HG02970 (cell line): ENCODE measurements at regions not wholly inside any gene's neighbourhood (a gene's known extent, or its start where the extent isn't known, plus 50 kb on each side); places are given as distances from the start of the nearest gene placed in this dataset.

ENCODE experiments used
- ATAC-seq: cut with Tn5 transposase; IDR thresholded peaks from one replicate; pipeline ENCODE4 v1.9.1; 2021; ENCODE audit warnings: mild to moderate bottlenecking, moderate library complexity, moderate number of reproducible peaks; ENCODE audit not compliant: unreplicated experiment, low FRiP score

- no peak for ATAC-seq
Observed at GRCh38 chr12:90111791-90112580, 403.3 kb upstream of the ATP2B1 start.

DNA sequence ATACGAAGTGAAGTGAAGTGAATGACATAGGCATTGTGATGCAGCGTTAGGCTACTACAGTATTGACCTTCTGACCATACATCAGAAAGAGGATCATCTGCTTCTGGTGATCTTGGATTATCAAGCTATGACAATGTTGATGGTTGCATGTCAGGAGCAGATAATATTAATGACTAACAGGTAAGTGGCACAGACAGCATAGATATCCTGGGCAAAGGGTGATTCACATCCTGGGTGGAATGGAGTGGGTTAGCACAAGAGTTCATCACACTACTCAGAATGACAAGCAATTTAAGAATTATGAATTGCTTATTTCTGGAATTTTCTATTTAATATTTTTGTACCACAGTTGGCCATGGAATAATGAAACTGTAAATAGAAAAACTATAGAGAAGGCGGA, 397.9 kb upstream of the ATP2B1 start:
- no peak for ATAC-seq

- ATAC-seq = no peak
Observed at GRCh38 chr12:90102957-90103652, 394.5 kb upstream of the ATP2B1 start.

DNA sequence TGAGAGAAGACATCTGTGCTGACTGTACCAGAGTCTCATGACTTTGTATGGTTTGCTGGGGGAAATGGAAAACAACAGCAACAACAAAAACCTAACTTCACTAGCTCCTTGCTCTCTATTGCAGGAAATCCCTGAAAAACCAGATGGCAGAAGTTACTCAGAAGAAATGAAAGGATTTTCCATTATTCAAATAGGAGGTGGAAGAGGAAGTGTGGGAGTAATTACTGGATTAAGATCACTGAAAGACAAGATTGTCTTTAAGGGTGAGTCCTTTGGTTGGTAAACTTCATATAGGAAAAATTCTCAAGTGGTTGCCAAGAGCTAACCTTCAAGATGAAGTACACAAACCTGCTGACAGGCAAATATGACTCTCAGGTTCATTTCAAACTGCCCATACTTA, 391.9 kb upstream of the ATP2B1 start:
- no peak for ATAC-seq

DNA sequence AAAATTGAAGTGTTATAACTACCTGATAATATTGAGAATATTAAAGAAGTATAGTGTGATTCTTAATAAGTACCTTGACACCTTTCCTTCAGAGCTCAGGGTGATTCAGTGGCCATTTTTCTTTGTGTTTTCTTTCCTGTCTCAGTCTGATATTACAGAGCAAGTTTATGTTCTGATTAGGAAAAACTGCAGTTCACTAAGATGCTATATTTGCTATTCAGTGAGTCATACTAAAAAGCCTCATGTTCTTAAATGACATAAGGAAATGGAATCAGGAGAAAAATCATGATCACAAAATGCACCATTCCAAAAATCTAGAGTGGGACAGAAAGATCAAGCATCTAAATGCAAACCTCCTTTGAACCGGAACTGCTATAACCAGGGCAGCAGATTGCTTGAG, 390.6 kb upstream of the ATP2B1 start:
- no peak for ATAC-seq

- ATAC-seq = no peak
Observed at GRCh38 chr12:90098132-90098779, 389.6 kb upstream of the ATP2B1 start.

DNA sequence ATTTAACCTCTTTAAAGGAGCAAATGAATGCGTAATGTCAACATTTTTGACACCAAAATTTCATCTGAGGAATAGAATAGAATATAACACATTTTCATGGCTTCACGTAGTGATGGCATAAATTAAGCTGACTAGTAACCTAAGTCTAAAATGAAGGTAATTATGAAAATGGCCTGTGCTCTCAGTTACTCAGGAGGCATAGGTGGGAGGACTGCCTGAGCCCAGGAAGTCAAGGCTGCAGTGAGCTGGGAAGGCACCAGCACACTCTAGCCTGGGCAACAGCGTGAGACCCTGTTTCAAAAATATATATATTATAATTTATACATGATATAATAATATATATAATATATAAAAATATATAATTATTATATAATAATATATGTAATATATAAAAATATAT, 383.2 kb upstream of the ATP2B1 start:
- no peak for ATAC-seq

DNA sequence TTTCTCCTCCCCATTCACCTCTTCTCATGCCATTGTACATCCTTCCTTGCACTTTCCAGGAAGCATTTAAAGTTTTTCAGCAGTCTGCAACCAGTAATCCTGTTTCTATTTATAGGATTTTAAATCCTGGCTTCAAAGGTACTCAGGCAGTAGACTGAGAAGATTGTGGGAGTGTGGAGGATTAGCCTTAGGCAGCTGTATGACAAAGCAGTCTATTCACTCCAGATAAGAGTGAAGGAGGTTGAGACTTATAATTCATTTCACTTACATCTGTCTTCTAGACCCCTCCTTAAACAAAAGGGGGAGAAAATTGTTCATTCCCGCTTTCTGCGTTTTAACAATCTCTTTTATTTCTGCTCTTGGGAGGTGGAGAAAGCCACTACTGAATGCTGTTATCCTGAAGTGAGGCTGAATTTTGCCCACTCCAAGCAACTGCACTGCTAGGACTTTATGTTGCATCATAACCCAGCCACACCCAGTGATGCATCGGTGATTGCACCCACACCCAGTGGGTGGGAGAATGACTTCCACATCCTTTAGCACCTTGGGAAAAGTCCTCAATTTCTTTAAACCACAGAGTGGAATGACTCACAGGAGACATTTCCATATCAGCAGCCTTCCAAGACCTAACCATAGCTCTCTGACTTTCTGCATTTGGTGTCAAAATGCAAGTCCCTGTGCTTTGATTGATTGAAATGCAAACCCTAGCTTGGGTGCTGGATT, 382.5 kb upstream of the ATP2B1 start:
- ATAC-seq = no peak

- ATAC-seq = no peak
Observed at GRCh38 chr12:90086281-90086680, 377.6 kb upstream of the ATP2B1 start.

DNA sequence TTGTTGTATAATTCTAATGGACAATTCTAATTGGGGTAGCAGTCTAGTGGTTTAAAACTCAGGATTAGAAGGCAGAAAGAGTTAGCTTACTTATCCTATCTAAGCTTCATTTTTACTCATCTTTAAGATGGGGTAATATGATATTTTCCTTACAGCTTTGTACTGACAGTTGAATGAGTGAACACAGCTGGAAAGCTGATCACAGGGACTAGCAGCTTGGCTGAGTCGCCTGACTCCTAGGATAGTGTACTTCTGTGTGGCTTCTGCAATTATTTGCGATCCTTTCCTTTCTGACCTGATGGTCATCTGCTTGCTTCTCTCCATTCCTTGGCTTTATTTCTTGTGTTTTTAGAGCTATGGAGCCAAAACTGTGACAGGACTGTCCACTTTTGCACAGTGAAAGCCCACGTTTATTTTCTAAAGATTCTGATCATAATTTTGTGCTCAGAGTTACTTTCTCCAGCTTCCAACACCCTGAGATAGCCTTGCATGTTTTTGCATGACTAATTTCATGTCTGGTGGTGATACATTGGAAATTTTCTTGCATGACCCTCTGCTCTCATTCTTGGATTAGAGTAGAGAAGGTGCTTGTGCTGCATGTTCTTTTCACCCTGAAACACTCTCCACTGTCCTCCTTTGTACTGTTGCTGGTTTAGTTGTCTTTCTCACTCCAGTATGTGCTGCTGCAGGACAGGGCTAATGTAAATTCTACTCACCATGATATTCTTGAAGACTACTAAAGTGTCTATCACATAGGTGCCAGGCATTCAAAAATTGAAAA, 377.0 kb upstream of the ATP2B1 start:
- ATAC-seq = no peak

- ATAC-seq = no peak
Observed at GRCh38 chr12:90084018-90084417, 375.4 kb upstream of the ATP2B1 start.

DNA sequence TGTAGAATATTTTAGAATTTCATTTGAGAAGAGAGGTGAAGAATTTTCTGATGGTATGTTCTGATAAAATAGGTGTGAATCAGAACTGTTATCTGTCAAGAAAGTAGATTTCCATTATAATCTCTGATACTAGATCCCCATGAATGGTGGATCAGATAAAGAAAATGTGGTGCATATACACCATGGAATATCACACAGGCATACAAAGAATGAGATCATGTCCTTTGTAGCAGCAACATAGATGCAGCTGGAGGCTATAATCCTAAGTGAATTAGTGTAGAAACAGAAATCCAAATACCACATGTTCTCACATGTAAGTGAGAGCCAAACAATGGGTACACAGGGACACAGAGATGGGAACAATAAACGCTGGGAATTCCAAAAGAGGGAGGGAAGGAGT, 372.0 kb upstream of the ATP2B1 start:
- ATAC-seq = no peak

DNA sequence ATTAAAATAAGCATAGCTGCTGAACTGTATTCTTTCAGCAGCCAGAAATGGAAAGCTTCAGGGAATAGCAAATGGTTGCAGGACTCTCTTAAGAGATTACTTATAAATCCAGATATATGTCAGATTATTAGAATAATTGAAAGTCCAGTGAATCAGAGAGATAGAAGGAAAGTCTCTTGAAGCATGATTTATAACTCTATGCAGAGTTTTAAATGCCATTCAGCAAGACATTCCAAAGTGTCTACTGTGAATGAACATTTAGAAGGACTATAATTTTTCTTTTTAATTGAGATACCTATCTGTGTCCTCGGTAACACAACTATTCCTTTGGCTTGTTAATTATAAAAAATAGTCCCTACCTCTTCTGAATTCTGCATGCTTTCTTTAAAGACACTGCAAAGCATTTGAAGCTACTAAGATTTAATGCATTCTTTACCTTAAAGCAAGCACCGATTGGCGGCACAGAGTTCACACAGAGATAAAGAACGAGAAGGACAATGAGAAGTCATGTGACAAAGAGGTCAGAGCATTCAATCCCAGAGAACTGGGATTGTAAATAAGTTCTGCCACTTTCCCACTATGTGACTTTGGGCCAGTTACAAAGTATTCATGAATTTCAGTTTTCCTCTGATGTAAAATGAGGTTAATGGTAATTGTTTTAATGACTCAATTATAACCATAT, 371.0 kb upstream of the ATP2B1 start:
- no peak for ATAC-seq

DNA sequence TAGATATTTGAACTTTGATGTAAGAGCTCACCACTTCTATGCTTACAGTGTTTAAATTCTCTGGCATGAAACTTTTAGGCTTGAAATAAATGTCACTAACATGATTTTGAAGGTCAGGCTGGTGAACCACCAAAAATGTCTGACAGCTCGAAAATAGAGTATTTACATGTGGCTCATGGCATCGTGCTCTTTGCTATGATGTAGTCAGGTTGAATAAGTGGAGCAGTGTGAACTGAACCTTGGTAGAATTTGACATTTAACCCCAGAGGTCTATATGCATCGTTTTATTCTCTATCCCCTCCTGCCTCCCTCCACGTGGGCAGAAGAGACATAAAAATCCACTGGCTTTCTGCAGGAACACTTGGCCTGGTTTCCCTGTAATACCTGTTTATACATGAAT, 369.7 kb upstream of the ATP2B1 start:
- ATAC-seq = no peak

DNA sequence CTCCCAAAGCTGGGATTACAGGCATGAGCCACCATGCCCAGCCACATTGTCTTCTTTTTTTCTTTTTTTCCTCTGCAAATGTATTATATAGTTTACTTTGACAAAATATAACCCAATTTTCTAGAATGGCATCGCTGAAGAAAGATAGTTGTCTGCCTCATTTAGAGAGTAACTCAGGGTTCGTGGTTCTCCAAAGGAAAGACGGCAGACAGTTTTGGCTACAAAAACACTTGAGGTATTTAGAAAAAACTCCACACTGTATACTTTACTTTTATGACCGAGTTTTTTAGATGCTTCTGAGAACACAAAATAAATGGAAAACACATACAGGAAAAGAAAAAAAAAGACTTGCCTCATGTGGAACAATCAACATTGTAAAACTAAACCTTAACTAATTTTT, 369.1 kb upstream of the ATP2B1 start:
- no peak for ATAC-seq

DNA sequence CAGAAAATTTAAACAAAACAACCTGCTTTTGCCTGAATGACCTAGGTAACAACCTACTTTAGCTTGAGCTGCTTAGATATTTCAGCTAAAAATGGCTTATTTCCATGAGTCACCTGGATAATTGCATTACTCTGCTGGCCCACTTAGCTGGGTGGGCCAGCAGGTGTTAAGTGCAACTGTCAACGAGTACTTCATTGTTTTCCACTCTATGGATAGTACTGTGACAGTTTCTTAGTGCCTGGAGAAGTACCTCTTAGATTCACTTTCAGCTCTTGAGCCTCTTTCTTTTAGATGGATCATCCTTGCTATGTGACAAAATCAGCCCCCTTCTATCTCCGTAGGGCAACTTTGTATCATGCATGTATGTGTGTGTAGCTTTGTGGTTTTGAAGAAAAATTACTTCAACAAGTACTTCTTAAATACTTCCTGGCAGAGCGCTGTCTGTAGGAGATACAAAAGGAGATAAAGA, 368.2 kb upstream of the ATP2B1 start:
- no peak for ATAC-seq

- ATAC-seq = no peak
Observed at GRCh38 chr12:90075685-90076084, 367.0 kb upstream of the ATP2B1 start.

DNA sequence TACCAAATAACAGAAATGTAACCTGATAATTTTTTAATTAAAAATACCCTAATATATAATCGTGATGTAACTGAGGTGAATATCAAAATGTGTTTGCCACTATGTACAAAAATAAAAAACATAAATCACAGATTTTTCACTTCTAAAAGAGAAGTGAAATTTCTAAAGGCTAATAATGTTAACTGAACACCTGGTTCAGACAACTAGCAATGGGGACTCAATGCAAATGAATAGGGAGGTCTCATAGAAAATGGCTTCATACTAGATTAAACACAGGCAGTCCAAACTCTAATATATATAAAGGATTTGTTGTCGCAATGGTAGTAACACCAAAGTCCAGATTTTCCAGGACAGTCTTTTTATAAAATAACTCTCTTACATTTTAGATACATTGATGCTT, 365.4 kb upstream of the ATP2B1 start:
- ATAC-seq = no peak

GRCh38 chr12:90071996-90072395, 363.4 kb upstream of the ATP2B1 start:
- no peak for ATAC-seq

DNA sequence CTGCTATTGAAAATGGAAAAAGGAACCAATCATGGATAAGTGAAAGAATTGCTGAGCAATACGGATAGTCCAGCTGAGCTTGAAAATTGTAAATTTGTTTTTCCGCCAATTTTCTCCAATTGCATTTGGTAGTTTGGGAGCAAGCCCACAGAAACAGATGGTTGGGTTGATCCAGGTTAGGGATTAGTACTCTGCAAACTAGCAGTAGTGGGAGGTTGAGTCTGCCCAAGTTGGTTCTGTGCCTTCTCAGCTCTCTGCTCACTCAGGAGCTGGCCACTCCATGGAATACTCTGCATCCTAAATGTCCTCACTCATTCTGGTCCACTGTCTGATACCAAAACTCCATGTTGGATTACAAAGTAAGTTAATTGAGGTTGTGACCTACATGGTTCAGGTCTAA, 361.1 kb upstream of the ATP2B1 start:
- ATAC-seq = no peak
